Kidney epithelial cell (primary cell): ENCODE measurements at regions not wholly inside any gene's neighbourhood (a gene's known extent, or its start where the extent isn't known, plus 50 kb on each side); places are given as distances from the start of the nearest gene placed in this dataset.

Experiments used
- DNase-seq: peaks from one replicate; pipeline ENCODE4 v3.0.0-alpha.2; 2010; ENCODE audit warnings: low read depth
- H3K27me3 ChIP-seq: 2 replicates; pipeline ENCODE4 v1.6.0; 2011; ENCODE audit warnings: low read length; ENCODE audit not compliant: control insufficient read depth, insufficient read depth
- H3K36me3 ChIP-seq: 2 replicates; pipeline ENCODE4 v1.5.1; 2011; ENCODE audit warnings: low read length; ENCODE audit not compliant: control insufficient read depth, insufficient read depth
- H3K4me3 ChIP-seq: 2 replicates; pipeline ENCODE4 v1.5.1; 2011; ENCODE audit warnings: low read depth, mild to moderate bottlenecking, control low read depth, low read length
- TF ChIP-seq, protein P1 (sequence below): IDR thresholded peaks from 2 replicates; pipeline ENCODE4 v1.5.1; 2011; ENCODE audit warnings: mild to moderate bottlenecking, moderate library complexity, low read length, control low read depth, inconsistent platforms; ENCODE audit not compliant: insufficient read depth, poor library complexity, severe bottlenecking

DNA sequence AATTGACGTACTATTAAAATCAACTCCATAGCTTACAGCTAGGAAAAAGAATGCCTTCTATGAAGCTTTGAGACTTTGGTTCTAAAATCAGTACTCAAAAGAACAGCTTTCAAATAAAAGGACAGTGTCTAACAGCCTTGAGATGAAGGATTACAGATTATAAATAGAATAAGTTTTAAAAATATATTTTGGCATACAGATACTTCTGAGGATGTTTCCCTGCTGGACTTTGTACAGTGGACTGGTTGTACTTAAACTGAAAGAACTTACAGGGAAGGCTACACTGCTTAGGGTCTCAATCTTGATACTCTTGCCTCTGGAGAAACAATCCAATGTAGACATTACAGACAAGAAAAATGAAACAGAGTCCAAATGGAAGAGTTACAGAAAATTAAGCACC, 452.7 kb downstream of the CETN3 start:
- Histone ChIP-seq H3K27me3 (no peaks in the 10 kb centered on the region), H3K4me3 (no peak overlapping the region), H3K36me3 (no peaks in the 10 kb centered on the region)
- TF ChIP-seq, protein P1, sequence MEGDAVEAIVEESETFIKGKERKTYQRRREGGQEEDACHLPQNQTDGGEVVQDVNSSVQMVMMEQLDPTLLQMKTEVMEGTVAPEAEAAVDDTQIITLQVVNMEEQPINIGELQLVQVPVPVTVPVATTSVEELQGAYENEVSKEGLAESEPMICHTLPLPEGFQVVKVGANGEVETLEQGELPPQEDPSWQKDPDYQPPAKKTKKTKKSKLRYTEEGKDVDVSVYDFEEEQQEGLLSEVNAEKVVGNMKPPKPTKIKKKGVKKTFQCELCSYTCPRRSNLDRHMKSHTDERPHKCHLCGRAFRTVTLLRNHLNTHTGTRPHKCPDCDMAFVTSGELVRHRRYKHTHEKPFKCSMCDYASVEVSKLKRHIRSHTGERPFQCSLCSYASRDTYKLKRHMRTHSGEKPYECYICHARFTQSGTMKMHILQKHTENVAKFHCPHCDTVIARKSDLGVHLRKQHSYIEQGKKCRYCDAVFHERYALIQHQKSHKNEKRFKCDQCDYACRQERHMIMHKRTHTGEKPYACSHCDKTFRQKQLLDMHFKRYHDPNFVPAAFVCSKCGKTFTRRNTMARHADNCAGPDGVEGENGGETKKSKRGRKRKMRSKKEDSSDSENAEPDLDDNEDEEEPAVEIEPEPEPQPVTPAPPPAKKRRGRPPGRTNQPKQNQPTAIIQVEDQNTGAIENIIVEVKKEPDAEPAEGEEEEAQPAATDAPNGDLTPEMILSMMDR, result no peak
- no peak for DNase-seq

GRCh38 chr5:89954916-89955315, 454.6 kb downstream of the CETN3 start:
- no peaks in the 10 kb centered on the region for H3K27me3 ChIP-seq
- TF ChIP-seq, protein P1, result no peak
- DNase-seq, result no peak
- no peak overlapping the region for H3K4me3 ChIP-seq
- H3K36me3 ChIP-seq, result no peaks in the 10 kb centered on the region

- TF ChIP-seq, protein P1, result no peak
- H3K27me3 ChIP-seq, result no peaks in the 10 kb centered on the region
These were observed 457.7 kb downstream of the CETN3 start for GRCh38 chr5:89951876-89952275.

DNA sequence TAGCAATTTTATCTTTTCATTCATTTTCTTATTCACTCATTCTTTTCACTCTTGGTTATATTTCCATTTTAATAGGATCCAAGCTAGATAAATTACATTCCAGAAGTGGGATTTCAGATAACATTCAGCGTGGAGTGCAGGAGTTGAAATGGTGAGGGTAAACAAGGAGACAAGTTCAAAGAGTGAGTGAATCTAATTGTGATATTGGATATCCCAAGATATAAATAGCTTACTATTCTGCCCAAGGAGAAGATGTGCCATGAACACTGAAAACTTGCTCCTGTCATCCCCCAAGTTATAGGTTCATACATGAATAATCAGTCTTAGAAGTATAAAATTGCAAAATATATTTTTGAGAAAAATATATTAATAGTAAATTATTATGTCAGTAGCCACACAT, 459.3 kb downstream of the CETN3 start:
- TF ChIP-seq, protein P1, result no peak
- Histone ChIP-seq H3K36me3 (no peaks in the 10 kb centered on the region), H3K27me3 (no peaks in the 10 kb centered on the region), H3K4me3 (no peak overlapping the region)
- no peak for DNase-seq

More at GRCh38 chr5:89951876-89952275, 457.7 kb downstream of the CETN3 start:
- H3K4me3 ChIP-seq, result no peak overlapping the region
- no peaks in the 10 kb centered on the region for H3K36me3 ChIP-seq
- DNase-seq, result no peak

GRCh38 chr5:89948977-89949376, 460.6 kb downstream of the CETN3 start:
- no peak overlapping the region for H3K4me3 ChIP-seq
- no peaks in the 10 kb centered on the region for H3K36me3 ChIP-seq
- no peaks in the 10 kb centered on the region for H3K27me3 ChIP-seq
- DNase-seq, result no peak
- TF ChIP-seq, protein P1, result no peak

GRCh38 chr5:89946916-89947315, 462.6 kb downstream of the CETN3 start:
- H3K36me3 ChIP-seq, result no peaks in the 10 kb centered on the region
- H3K4me3 ChIP-seq, result no peak overlapping the region
- DNase-seq, result no peak
- TF ChIP-seq, protein P1, result no peak
- H3K27me3 ChIP-seq, result no peaks in the 10 kb centered on the region
